PC-3 (cell line): ENCODE measurements at regions not wholly inside any gene's neighbourhood (a gene's known extent, or its start where the extent isn't known, plus 50 kb on each side); places are given as distances from the start of the nearest gene placed in this dataset.

Experiments
- ATAC-seq: fragments of 200-7000 bp; cut with Tn5 transposase; 2 replicates; pipeline ENCODE4 v1.9.1; 2020; ENCODE audit warnings: mild to moderate bottlenecking, moderate library complexity
- BruUV-seq: library from RNA; stranded (reverse); fragments of 400-500 nt; replicated peaks from 2 replicates; lab custom pipeline; 2021; lab: Mats Ljungman, UMichigan
- CTCF ChIA-PET: fragments of 300-600 bp; sonication (Branson Sonifier 250); formaldehyde crosslinking; loops from one replicate; lab custom pipeline; 2022; ENCODE audit warnings: antibody characterized with exemption; lab: Charles Lee
- POLR2A ChIA-PET: fragments of 300-600 bp; sonication (Branson Sonifier 250); formaldehyde crosslinking; loops from one replicate; lab custom pipeline; 2022; ENCODE audit warnings: antibody characterized with exemption; ENCODE audit not compliant: unreplicated experiment; lab: Charles Lee
- DNase-seq: peaks from one replicate; pipeline ENCODE4 v3.0.0-alpha.2; 2015
- H2AFZ ChIP-seq: fragments of 300-600 bp; sonication (generic); 2 replicates; pipeline ENCODE4 v1.6.0; 2016; ENCODE audit warnings: antibody characterized with exemption, low read length
- H3F3A ChIP-seq: fragments of 300-600 bp; sonication (generic); one replicate; pipeline ENCODE4 v1.6.0; 2017; ENCODE audit warnings: antibody characterized with exemption, low read length, control low read depth, mild to moderate bottlenecking; ENCODE audit not compliant: unreplicated experiment
- H3K27ac ChIP-seq: fragments of 300-600 bp; sonication (generic); 2 replicates; pipeline ENCODE4 v1.5.1; 2016; ENCODE audit warnings: mild to moderate bottlenecking, low read length
- H3K27me3 ChIP-seq: fragments of 300-600 bp; sonication (generic); 2 replicates; pipeline ENCODE4 v1.6.1; 2016; ENCODE audit warnings: low read length, mixed read lengths
- H3K36me3 ChIP-seq: fragments of 300-600 bp; sonication (generic); 2 replicates; pipeline ENCODE4 v1.6.1; 2016; ENCODE audit warnings: low read depth, mixed run types, low read length, mixed read lengths
- H3K4me1 ChIP-seq: fragments of 300-600 bp; sonication (generic); 2 replicates; pipeline ENCODE4 v1.5.1; 2016; ENCODE audit warnings: low read length; ENCODE audit not compliant: insufficient read depth
- H3K4me2 ChIP-seq: fragments of 300-600 bp; sonication (generic); 2 replicates; pipeline ENCODE4 v1.6.0; 2016; ENCODE audit warnings: low read length
- H3K4me3 ChIP-seq: fragments of 300-600 bp; sonication (generic); 2 replicates; pipeline ENCODE4 v1.5.1; 2016; ENCODE audit warnings: mild to moderate bottlenecking, low read length, mixed read lengths
- H3K79me2 ChIP-seq: fragments of 300-600 bp; sonication (generic); 2 replicates; pipeline ENCODE4 v1.6.1; 2017; ENCODE audit warnings: low read length, mixed read lengths
- H3K9ac ChIP-seq: fragments of 300-600 bp; sonication (generic); 2 replicates; pipeline ENCODE4 v1.6.0; 2016; ENCODE audit warnings: mild to moderate bottlenecking, low read length
- H3K9me2 ChIP-seq: fragments of 300-600 bp; sonication (generic); replicated peaks from 2 replicates; pipeline ENCODE4 v1.6.1; 2016; ENCODE audit warnings: mixed run types, low read length, mixed read lengths
- H3K9me3 ChIP-seq: fragments of 300-600 bp; sonication (generic); 2 replicates; pipeline ENCODE4 v1.6.1; 2016; ENCODE audit warnings: low read length, mixed read lengths
- H4K20me1 ChIP-seq: fragments of 300-600 bp; sonication (generic); 2 replicates; pipeline ENCODE4 v1.6.1; 2016; ENCODE audit warnings: low read length, mixed read lengths
- EZH2 ChIP-seq: fragments of 300-600 bp; sonication (generic); IDR thresholded peaks from one replicate; pipeline ENCODE4 v1.6.1; 2017; ENCODE audit warnings: antibody characterized with exemption, mild to moderate bottlenecking, low read length; ENCODE audit not compliant: unreplicated experiment
- EZH2phosphoT487 ChIP-seq: fragments of 300-600 bp; sonication (generic); IDR thresholded peaks from 2 replicates; pipeline ENCODE4 v1.6.1; 2018; ENCODE audit warnings: mild to moderate bottlenecking, antibody characterized with exemption, low read length, borderline replicate concordance
- intact Hi-C: fragments of 100-400 bp; cut with micrococcal nuclease; formaldehyde crosslinking; loops from 2 replicates; pipeline ENCODE4 v1.9.0; 2023
- TF ChIP-seq, protein P1 (sequence below): fragments of 300-600 bp; sonication (generic); conservative IDR thresholded peaks from 2 replicates; pipeline ENCODE4 v1.5.1; 2017; ENCODE audit warnings: antibody characterized with exemption, low read depth, mild to moderate bottlenecking, low read length

DNA sequence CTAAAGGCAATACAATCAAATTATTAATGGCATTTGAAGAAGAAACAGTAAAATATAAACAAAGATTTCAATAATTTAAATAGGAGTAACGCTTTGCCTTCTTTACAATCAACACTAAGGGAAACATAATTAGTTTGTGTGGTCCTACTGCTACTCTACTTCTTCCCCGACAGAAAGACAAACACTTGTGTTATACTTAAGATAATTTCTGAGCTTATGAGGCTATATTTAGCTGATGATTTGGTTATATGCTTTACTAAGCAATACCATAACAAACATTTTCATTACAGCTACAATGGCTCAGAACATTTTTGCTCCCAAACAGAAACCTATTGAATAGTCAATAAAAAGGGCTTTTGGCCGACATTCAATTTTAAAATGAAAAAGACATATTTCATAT, 1217.2 kb upstream of the GJE1 start:
- CTCF ChIA-PET, result no interaction called here
- no TSS peak for BruUV-seq

DNA sequence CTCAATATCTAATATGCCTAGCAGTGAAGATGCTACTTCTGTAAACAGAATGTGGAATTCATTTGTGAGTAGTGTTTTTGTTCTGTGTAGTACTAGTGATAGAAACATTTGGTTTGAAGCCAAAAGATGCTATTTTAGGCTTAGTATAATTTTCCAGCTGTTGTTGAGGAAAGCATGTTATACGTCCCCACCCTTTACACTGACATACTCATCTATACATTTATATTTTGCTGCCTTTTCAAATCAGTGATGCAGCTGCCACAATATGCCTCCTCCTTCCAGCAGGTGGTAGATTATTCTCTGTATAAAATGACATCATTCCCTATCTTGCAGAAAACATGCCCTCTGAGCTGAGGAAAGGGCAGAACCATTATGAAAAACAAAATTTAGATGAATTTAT, 1217.6 kb upstream of the GJE1 start:
- H2AFZ ChIP-seq, result no peak overlapping the region
- no peak overlapping the region for H3K27ac ChIP-seq
- ChIA-PET CTCF (no interaction called here), POLR2A (no interaction called here)
- H4K20me1 ChIP-seq, result no peaks in the 10 kb centered on the region
- no peak for TF ChIP-seq EZH2phosphoT487
- TF ChIP-seq, protein P1, sequence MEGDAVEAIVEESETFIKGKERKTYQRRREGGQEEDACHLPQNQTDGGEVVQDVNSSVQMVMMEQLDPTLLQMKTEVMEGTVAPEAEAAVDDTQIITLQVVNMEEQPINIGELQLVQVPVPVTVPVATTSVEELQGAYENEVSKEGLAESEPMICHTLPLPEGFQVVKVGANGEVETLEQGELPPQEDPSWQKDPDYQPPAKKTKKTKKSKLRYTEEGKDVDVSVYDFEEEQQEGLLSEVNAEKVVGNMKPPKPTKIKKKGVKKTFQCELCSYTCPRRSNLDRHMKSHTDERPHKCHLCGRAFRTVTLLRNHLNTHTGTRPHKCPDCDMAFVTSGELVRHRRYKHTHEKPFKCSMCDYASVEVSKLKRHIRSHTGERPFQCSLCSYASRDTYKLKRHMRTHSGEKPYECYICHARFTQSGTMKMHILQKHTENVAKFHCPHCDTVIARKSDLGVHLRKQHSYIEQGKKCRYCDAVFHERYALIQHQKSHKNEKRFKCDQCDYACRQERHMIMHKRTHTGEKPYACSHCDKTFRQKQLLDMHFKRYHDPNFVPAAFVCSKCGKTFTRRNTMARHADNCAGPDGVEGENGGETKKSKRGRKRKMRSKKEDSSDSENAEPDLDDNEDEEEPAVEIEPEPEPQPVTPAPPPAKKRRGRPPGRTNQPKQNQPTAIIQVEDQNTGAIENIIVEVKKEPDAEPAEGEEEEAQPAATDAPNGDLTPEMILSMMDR, result no peak
- TF ChIP-seq EZH2, result no peak
- H3K79me2 ChIP-seq, result no peaks in the 10 kb centered on the region
- intact Hi-C loops, result loop anchor here (10.0 kb wide), 1 partner anchor 470 kb away; no protein-coding TSS in a partner anchor
- H3K36me3 ChIP-seq, result no peaks in the 10 kb centered on the region
- no peak overlapping the region for H3K9ac ChIP-seq
- no peaks in the 10 kb centered on the region for H3F3A ChIP-seq
- H3K9me3 ChIP-seq, result no peaks in the 10 kb centered on the region
- no peak overlapping the region for H3K4me2 ChIP-seq
- no peaks in the 10 kb centered on the region for H3K9me2 ChIP-seq
- H3K4me1 ChIP-seq, result no peaks in the 10 kb centered on the region
- ATAC-seq (no peak), DNase-seq (no peak)
- H3K27me3 ChIP-seq, result no peaks in the 10 kb centered on the region
- H3K4me3 ChIP-seq, result no peak overlapping the region
- BruUV-seq, result no TSS peak

More for the DNA sequence above, 1217.2 kb upstream of the GJE1 start:
- no peak overlapping the region for H3K27ac ChIP-seq
- H3K36me3 ChIP-seq, result no peaks in the 10 kb centered on the region
- H3K4me3 ChIP-seq, result no peak overlapping the region
- no peaks in the 10 kb centered on the region for H3K27me3 ChIP-seq
- H3K79me2 ChIP-seq, result no peaks in the 10 kb centered on the region
- POLR2A ChIA-PET, result interaction anchor here (0.5 kb wide), 1 partner anchor 1546 kb away, joined by 5 read pairs; no protein-coding TSS in a partner anchor
- no peaks in the 10 kb centered on the region for H3F3A ChIP-seq
- no peak overlapping the region for H2AFZ ChIP-seq
- H3K9ac ChIP-seq, result no peak overlapping the region
- no peaks in the 10 kb centered on the region for H3K9me3 ChIP-seq
- H4K20me1 ChIP-seq, result no peaks in the 10 kb centered on the region
- ATAC-seq, result no peak
- H3K4me2 ChIP-seq, result no peak overlapping the region
- TF ChIP-seq EZH2phosphoT487, result no peak
- TF ChIP-seq, protein P1, result no peak
- no peak for TF ChIP-seq EZH2
- H3K4me1 ChIP-seq, result no peaks in the 10 kb centered on the region
- intact Hi-C loops, result loop anchor here (10.0 kb wide), 1 partner anchor 471 kb away; no protein-coding TSS in a partner anchor
- DNase-seq, result no peak
- H3K9me2 ChIP-seq, result no peaks in the 10 kb centered on the region

DNA sequence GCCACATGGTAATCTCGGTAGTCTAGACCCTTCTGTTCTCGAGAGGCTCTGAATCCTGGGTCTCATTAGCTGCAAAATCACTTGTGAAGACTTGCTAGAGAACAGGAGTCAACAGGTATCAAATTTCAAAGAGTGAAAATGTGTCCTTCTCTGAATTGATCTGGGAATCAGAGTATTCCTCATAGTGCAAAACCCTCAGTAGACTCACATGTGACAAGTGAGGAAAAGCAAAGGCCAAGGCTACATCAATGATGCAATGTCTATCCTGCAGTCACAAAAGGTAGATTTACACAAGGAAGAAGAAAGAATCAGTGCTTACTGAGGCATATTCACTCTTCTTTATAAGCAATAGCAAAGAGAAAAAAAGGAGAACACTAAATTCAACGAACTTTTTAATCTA, 1220.0 kb upstream of the GJE1 start:
- no TSS peak for BruUV-seq

More for the DNA sequence above, 1220.0 kb upstream of the GJE1 start:
- no peak for DNase-seq
- POLR2A ChIA-PET, result no interaction called here
- CTCF ChIA-PET, result no interaction called here
- H3K9me3 ChIP-seq, result no peaks in the 10 kb centered on the region
- H2AFZ ChIP-seq, result no peak overlapping the region
- H3K9ac ChIP-seq, result no peak overlapping the region
- H3K4me1 ChIP-seq, result no peaks in the 10 kb centered on the region
- no peaks in the 10 kb centered on the region for H3K79me2 ChIP-seq
- no peaks in the 10 kb centered on the region for H3K36me3 ChIP-seq
- no peak for TF ChIP-seq EZH2
- TF ChIP-seq, protein P1, result no peak
- no peak for TF ChIP-seq EZH2phosphoT487
- no peak overlapping the region for H3K4me3 ChIP-seq
- H3K9me2 ChIP-seq, result no peaks in the 10 kb centered on the region
- no peak overlapping the region for H3K4me2 ChIP-seq
- H3F3A ChIP-seq, result no peaks in the 10 kb centered on the region
- intact Hi-C loops, result loop anchor here (10.0 kb wide), 1 partner anchor 468 kb away; no protein-coding TSS in a partner anchor
- no peaks in the 10 kb centered on the region for H3K27me3 ChIP-seq
- no peak overlapping the region for H3K27ac ChIP-seq
- no peaks in the 10 kb centered on the region for H4K20me1 ChIP-seq
- ATAC-seq, result no peak
